H1 (cell line): ENCODE measurements at regions not wholly inside any gene's neighbourhood (a gene's known extent, or its start where the extent isn't known, plus 50 kb on each side); places are given as distances from the start of the nearest gene placed in this dataset.

Experiments used
- CTCF ChIA-PET: fragments of 300-600 bp; sonication (Branson Sonifier 250); formaldehyde crosslinking; loops from one replicate; lab custom pipeline; 2021; ENCODE audit not compliant: partially characterized antibody; lab: Charles Lee
- POLR2A ChIA-PET: fragments of 300-600 bp; sonication (Branson Sonifier 250); formaldehyde crosslinking; loops from one replicate; lab custom pipeline; 2021; ENCODE audit warnings: inconsistent platforms; ENCODE audit not compliant: partially characterized antibody; lab: Charles Lee
- DNase-seq, 2 experiments: peaks; one replicate each; pipeline versions ENCODE4 v3.0.0 to v3.0.0-alpha.2; 2010 to 2022; ENCODE audit warnings: low spot score in 2 of 2, low read depth in 1 of 2, mixed read lengths in 1 of 2
- FAIRE-seq: peaks from 2 replicates; lab custom pipeline; 2011; peaks lifted over from hg19 to GRCh38; lab: Jason Lieb, UNC
- H2AFZ ChIP-seq: 2 replicates; pipeline ENCODE4 v1.8.1; 2012; ENCODE audit warnings: low read length, inconsistent platforms
- H2AK5ac ChIP-seq: 2 replicates; pipeline ENCODE4 v1.6.1; 2013; ENCODE audit warnings: low read depth, low read length
- H2BK120ac ChIP-seq: replicated peaks from 2 replicates; pipeline ENCODE3; 2013; ENCODE audit warnings: low read depth, low read length, inconsistent platforms
- H2BK12ac ChIP-seq: 2 replicates; pipeline ENCODE4 v1.6.1; 2013; ENCODE audit warnings: low read depth, low read length
- H2BK15ac ChIP-seq: 2 replicates; pipeline ENCODE4 v1.6.1; 2013; ENCODE audit warnings: low read length
- H2BK20ac ChIP-seq: 2 replicates; pipeline ENCODE4 v1.6.1; 2013; ENCODE audit warnings: low read length
- H2BK5ac ChIP-seq: 2 replicates; pipeline ENCODE4 v1.6.1; 2013; ENCODE audit warnings: low read depth, low read length
- H3K14ac ChIP-seq: 2 replicates; pipeline ENCODE4 v1.6.1; 2013; ENCODE audit warnings: inconsistent platforms; ENCODE audit not compliant: insufficient read length
- H3K18ac ChIP-seq: 2 replicates; pipeline ENCODE4 v1.6.1; 2013; ENCODE audit warnings: low read length; ENCODE audit errors: extremely low read depth
- H3K23ac ChIP-seq: 2 replicates; pipeline ENCODE4 v1.6.1; 2013; ENCODE audit warnings: inconsistent platforms; ENCODE audit not compliant: insufficient read length
- H3K23me2 ChIP-seq: 2 replicates; pipeline ENCODE4 v1.6.1; 2013; ENCODE audit warnings: low read depth, low read length
- H3K27ac ChIP-seq: 2 replicates; pipeline ENCODE4 v1.6.1; 2011; ENCODE audit warnings: low read depth, low read length, inconsistent platforms
- H3K27me3 ChIP-seq, 4 experiments: replicated peaks in 1 of 4; 1 replicate in 1 of 4; 2 replicates in 3 of 4; pipeline versions ENCODE4 v1.6.1 to v1.8.1; 2011 to 2013; ENCODE audit warnings: low read length in 3 of 4, mild to moderate bottlenecking in 3 of 4, inconsistent platforms in 2 of 4, mixed read lengths in 2 of 4, moderate library complexity in 1 of 4; ENCODE audit not compliant: control insufficient read depth in 3 of 4, insufficient read depth in 3 of 4; ENCODE audit errors: extremely low read depth in 1 of 4
- H3K36me3 ChIP-seq, 4 experiments: 2 replicates each; pipeline versions ENCODE4 v1.6.1 to v1.8.1; 2011 to 2013; ENCODE audit warnings: mild to moderate bottlenecking in 4 of 4, low read length in 3 of 4, moderate library complexity in 2 of 4, control low read depth in 1 of 4, inconsistent platforms in 1 of 4; ENCODE audit not compliant: insufficient read depth in 4 of 4, control insufficient read depth in 2 of 4
- H3K4ac ChIP-seq: replicated peaks from 2 replicates; pipeline ENCODE3; 2013; ENCODE audit warnings: low read length, low read depth, mixed read lengths, inconsistent platforms; ENCODE audit not compliant: insufficient read length
- H3K4me1 ChIP-seq, 4 experiments: replicated peaks in 1 of 4; 1 replicate in 1 of 4; 2 replicates in 3 of 4; pipeline versions ENCODE4 v1.6.1 to v1.8.1; 2011 to 2013; ENCODE audit warnings: low read length in 3 of 4, inconsistent platforms in 2 of 4, mixed read lengths in 1 of 4; ENCODE audit not compliant: insufficient read depth in 4 of 4, control insufficient read depth in 3 of 4
- H3K4me2 ChIP-seq, 2 experiments: 2 replicates each; pipeline versions ENCODE4 v1.6.1 to v1.8.1; 2011 to 2013; ENCODE audit warnings: low read depth in 2 of 2, low read length in 2 of 2, control low read depth in 1 of 2, inconsistent platforms in 1 of 2, mild to moderate bottlenecking in 1 of 2; ENCODE audit not compliant: insufficient read depth in 1 of 2
- H3K4me3 ChIP-seq, 4 experiments: fragments of 200-600, 300-600 bp in 1 of 4; sonication (generic), shearing (Covaris generic), sonication (Bioruptor Twin) in 1 of 4; 2 replicates each; pipeline versions ENCODE4 v1.5.1 to v1.8.1; 2011 to 2016; ENCODE audit warnings: low read length in 4 of 4, low read depth in 3 of 4, control low read depth in 2 of 4, inconsistent platforms in 2 of 4, mild to moderate bottlenecking in 2 of 4, mixed read lengths in 1 of 4, moderate library complexity in 1 of 4; ENCODE audit not compliant: insufficient read depth in 2 of 4; ENCODE audit errors: extremely low read depth in 1 of 4
- H3K56ac ChIP-seq: replicated peaks from 2 replicates; pipeline ENCODE3; 2013; ENCODE audit warnings: low read depth, mild to moderate bottlenecking, mixed read lengths, low read length, inconsistent platforms; ENCODE audit not compliant: insufficient read length
- H3K79me1 ChIP-seq: 2 replicates; pipeline ENCODE4 v1.6.1; 2013; ENCODE audit warnings: low read depth, low read length, control low read depth
- H3K79me2 ChIP-seq, 2 experiments: 2 replicates each; pipeline versions ENCODE4 v1.6.1 to v1.8.1; 2012 to 2013; ENCODE audit warnings: low read length in 2 of 2, mild to moderate bottlenecking in 2 of 2, inconsistent platforms in 1 of 2; ENCODE audit not compliant: insufficient read depth in 2 of 2, control insufficient read depth in 1 of 2
- H3K9ac ChIP-seq, 4 experiments: replicated peaks in 1 of 4; 1 replicate in 1 of 4; 2 replicates in 3 of 4; pipeline versions ENCODE4 v1.6.1 to v1.8.1; 2011 to 2013; ENCODE audit warnings: low read depth in 3 of 4, low read length in 3 of 4, control low read depth in 2 of 4, mild to moderate bottlenecking in 2 of 4, moderate library complexity in 2 of 4, inconsistent platforms in 1 of 4; ENCODE audit errors: extremely low read depth in 1 of 4
- H3K9me3 ChIP-seq, 2 experiments: 2 replicates each; pipeline versions ENCODE4 v1.6.1 to v1.8.1; 2012 to 2013; ENCODE audit warnings: mild to moderate bottlenecking in 2 of 2, moderate library complexity in 2 of 2, control low read depth in 1 of 2, inconsistent platforms in 1 of 2, low read depth in 1 of 2, low read length in 1 of 2, mixed read lengths in 1 of 2; ENCODE audit not compliant: insufficient read depth in 2 of 2
- H4K20me1 ChIP-seq, 2 experiments: replicated peaks in 1 of 2; 2 replicates each; pipeline versions ENCODE3 to v1.8.1; 2011 to 2013; ENCODE audit warnings: inconsistent platforms in 2 of 2, low read length in 2 of 2, mild to moderate bottlenecking in 1 of 2; ENCODE audit not compliant: insufficient read depth in 2 of 2, control insufficient read depth in 1 of 2
- H4K5ac ChIP-seq: 2 replicates; pipeline ENCODE4 v1.6.1; 2013; ENCODE audit warnings: low read length, low read depth, mixed read lengths, inconsistent platforms; ENCODE audit not compliant: insufficient read length
- H4K8ac ChIP-seq: 2 replicates; pipeline ENCODE4 v1.8.0; 2013; ENCODE audit warnings: mild to moderate bottlenecking, moderate library complexity, low read length, inconsistent platforms; ENCODE audit not compliant: insufficient read depth; ENCODE audit errors: extremely low read depth
- H4K91ac ChIP-seq: replicated peaks from 2 replicates; pipeline ENCODE3; 2013; ENCODE audit warnings: low read length, mixed read lengths, inconsistent platforms; ENCODE audit not compliant: insufficient read length
- PHF8 ChIP-seq: fragments of 200-600 bp; sonication (generic); conservative IDR thresholded peaks from 2 replicates; pipeline ENCODE4 v1.7.1; 2012; ENCODE audit warnings: low read depth, mild to moderate bottlenecking, inconsistent platforms, low read length, moderate library complexity
- WGBS, 2 experiments: shearing (Covaris generic) in 1 of 2; methylation state at CpG; one replicate each; pipeline versions ENCODE4 v1.1.6 to v1.1.7; 2013 to 2015; ENCODE audit warnings: low lambda C conversion rate in 2 of 2, mixed read lengths in 2 of 2, inconsistent platforms in 1 of 2, low coverage in 1 of 2, missing lambda C conversion rate in 1 of 2; ENCODE audit not compliant: insufficient replicate concordance in 2 of 2, insufficient coverage in 1 of 2, insufficient read length in 1 of 2; ENCODE audit errors: extremely low coverage in 1 of 2, missing lambda C conversion rate in 1 of 2; 5-methylcytosine and 5-hydroxymethylcytosine counted together

DNA sequence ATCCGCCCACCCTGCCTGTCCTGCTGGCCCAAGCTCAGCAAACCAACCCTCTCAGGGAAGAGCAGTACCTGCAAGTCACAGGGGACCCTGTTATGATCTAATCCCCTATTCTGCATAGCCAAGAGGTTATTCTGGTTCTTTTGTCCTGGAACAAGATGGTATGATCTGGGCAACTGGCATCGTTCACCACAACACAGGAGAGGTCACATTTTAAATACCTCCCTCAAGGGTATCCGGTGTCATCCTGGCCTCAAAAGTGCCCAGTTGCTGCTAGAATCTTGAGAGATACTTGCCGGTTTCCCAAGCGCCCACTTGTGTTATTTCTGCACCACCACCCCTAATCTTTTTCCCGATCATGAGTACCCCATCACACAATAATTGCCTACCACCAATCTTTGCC is 497.5 kb downstream of the BCOR start:
- Histone ChIP-seq H3K4me2 (no peak overlapping the region), H4K8ac (no peak overlapping the region), H3K4ac (no peak overlapping the region), H3K23me2 (no peaks in the 10 kb centered on the region), H3K14ac (no peak overlapping the region), H2AFZ (no peak overlapping the region), H3K27me3 (no peaks in the 10 kb centered on the region), H3K36me3 (no peaks in the 10 kb centered on the region), H3K4me3 (no peak overlapping the region), H3K79me2 (no peaks in the 10 kb centered on the region), H3K23ac (no peak overlapping the region), H2AK5ac (no peak overlapping the region), H3K56ac (no peak overlapping the region), H2BK12ac (no peak overlapping the region), H2BK120ac (no peak overlapping the region), H3K18ac (no peak overlapping the region), H4K20me1 (no peaks in the 10 kb centered on the region), H2BK5ac (no peak overlapping the region), H3K79me1 (no peaks in the 10 kb centered on the region), H4K5ac (no peak overlapping the region), H3K4me1 (peaks cover 0 to 5% (median 0%) of the 10 kb centered on the region in 4 experiments; a peak in 2 of 7 replicates)
- POLR2A ChIA-PET, result no interaction called here
- 98% methylated on average over 6 of the region's 6 CpGs; no CpG with 5 or more reads in 1 of the 2 experiments for WGBS, 2 experiments
- CTCF ChIA-PET, result interaction anchor here (1.1 kb wide), 1 partner anchor 847 kb away, joined by 3 read pairs; no protein-coding TSS in a partner anchor
- DNase-seq (no peak), FAIRE-seq (no peak)
- no peak for TF ChIP-seq PHF8
- TF ChIP-seq, all 59 proteins: peak for 0
- no peak overlapping the region for H2BK20ac ChIP-seq
- no peak overlapping the region for H4K91ac ChIP-seq
- H3K27ac ChIP-seq, result no peak overlapping the region
- no peaks in the 10 kb centered on the region for H3K9me3 ChIP-seq
- H3K9ac ChIP-seq, result no peak overlapping the region
- no peak overlapping the region for H2BK15ac ChIP-seq
